Fibroblast of upper back skin (primary cell): ENCODE measurements at regions not wholly inside any gene's neighbourhood (a gene's known extent, or its start where the extent isn't known, plus 50 kb on each side); places are given as distances from the start of the nearest gene placed in this dataset.
"Not testable (repeated sequence)": the region's sequence is repeated elsewhere in the genome, so short reads cannot be mapped to it uniquely, and the experiment has no call there.

Experiments
- DNase-seq: peaks from one replicate; pipeline ENCODE4 v3.0.0-alpha.2; 2013

- no peak for DNase-seq
Observed at GRCh38 chr12:31906557-31907301, 52.5 kb upstream of the RESF1 start.

GRCh38 chr12:31903025-31903424, 56.2 kb upstream of the RESF1 start:
- no peak for DNase-seq

- no peak for DNase-seq
Observed at GRCh38 chr12:31900271-31900670, 58.9 kb upstream of the RESF1 start.

GRCh38 chr12:31899109-31899508, 60.1 kb upstream of the RESF1 start:
- no peak for DNase-seq

- no peak for DNase-seq
Observed at GRCh38 chr12:31897781-31898503, 61.3 kb upstream of the RESF1 start.

- DNase-seq, result not testable (repeated sequence)
Observed at GRCh38 chr12:31897092-31897491, 62.1 kb upstream of the RESF1 start.

- no peak for DNase-seq
Observed at GRCh38 chr12:31896514-31897039, 62.6 kb upstream of the RESF1 start.

- no peak for DNase-seq
Observed at GRCh38 chr12:31895449-31896150, 63.6 kb upstream of the RESF1 start.

GRCh38 chr12:31890295-31891285, 68.6 kb upstream of the RESF1 start:
- no peak for DNase-seq

GRCh38 chr12:31887109-31887811, 72.0 kb upstream of the RESF1 start:
- no peak for DNase-seq

GRCh38 chr12:31882682-31883081, 76.5 kb upstream of the RESF1 start:
- not testable (repeated sequence) for DNase-seq

GRCh38 chr12:31880340-31880739, 78.9 kb upstream of the RESF1 start:
- no peak for DNase-seq

- DNase-seq, result no peak
Observed at GRCh38 chr12:31877884-31878283, 81.3 kb upstream of the RESF1 start.

GRCh38 chr12:31876568-31877424, 82.4 kb upstream of the RESF1 start:
- DNase-seq, result no peak

GRCh38 chr12:31875609-31875964, 83.6 kb upstream of the RESF1 start:
- DNase-seq, result no peak

- DNase-seq, result peak; percentile 15
Observed at GRCh38 chr12:31874961-31875608, 84.1 kb upstream of the RESF1 start.

GRCh38 chr12:31872831-31873604, 86.2 kb upstream of the RESF1 start:
- DNase-seq, result no peak

- DNase-seq, result no peak
Observed at GRCh38 chr12:31869972-31870371, 89.2 kb upstream of the RESF1 start.

GRCh38 chr12:31868965-31869364, 90.2 kb upstream of the RESF1 start:
- no peak for DNase-seq
